GM18511 (cell line): ENCODE measurements at regions not wholly inside any gene's neighbourhood (a gene's known extent, or its start where the extent isn't known, plus 50 kb on each side); places are given as distances from the start of the nearest gene placed in this dataset.
"Not testable (repeated sequence)": the region's sequence is repeated elsewhere in the genome, so short reads cannot be mapped to it uniquely, and the experiment has no call there.

Experiments
- ATAC-seq: cut with Tn5 transposase; IDR thresholded peaks from one replicate; pipeline ENCODE4 v1.9.1; 2021; ENCODE audit warnings: mild to moderate bottlenecking, moderate library complexity; ENCODE audit not compliant: unreplicated experiment

DNA sequence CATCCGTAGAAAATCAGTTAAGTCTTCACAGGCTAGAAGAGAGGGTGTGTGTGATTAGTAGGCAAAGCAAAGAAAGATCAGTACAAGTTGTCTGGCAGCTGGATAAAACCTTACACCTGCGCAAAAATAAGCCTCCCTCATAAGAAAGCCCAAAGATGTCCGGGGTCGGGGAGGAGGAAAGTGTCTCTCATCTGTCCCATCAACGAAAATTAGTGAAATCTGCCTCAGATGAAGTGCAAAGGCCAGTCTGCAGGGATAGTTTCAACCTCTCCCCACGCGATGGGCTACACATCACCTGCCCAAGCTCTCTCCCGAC is 333.9 kb downstream of the SRGAP2C start:
- ATAC-seq: no peak

- ATAC-seq: peak; percentile 42
Observed at GRCh38 chr1:121519042-121519755, 334.4 kb downstream of the SRGAP2C start.

DNA sequence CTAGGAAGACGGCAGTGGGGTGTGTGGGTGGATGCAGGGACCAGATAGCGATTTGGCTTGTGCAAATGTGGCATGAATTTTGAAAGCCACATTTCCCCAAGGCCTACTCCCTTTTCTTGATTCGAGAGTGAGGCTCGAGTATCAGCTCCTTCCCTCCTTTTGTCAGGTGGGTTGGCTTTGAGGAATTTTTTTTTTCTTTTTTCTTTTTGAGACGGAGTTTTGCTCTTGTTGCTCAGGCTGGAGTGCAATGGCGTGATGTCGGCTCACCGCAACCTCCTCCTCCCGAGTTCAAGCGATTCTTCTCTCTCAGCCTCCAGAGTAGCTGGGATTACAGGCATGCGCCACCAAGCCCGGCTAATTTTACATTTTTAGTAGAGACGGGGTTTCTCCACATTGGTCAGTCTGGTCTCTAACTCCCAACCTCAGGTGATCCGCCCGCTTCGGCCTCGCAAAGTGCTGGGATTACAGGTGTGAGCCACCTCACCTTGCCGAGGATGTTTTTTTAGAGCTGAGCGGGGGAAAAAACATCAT is 335.0 kb downstream of the SRGAP2C start:
- not testable (repeated sequence) for ATAC-seq

GRCh38 chr1:121522061-121522759 is 337.4 kb downstream of the SRGAP2C start:
- no peak for ATAC-seq

DNA sequence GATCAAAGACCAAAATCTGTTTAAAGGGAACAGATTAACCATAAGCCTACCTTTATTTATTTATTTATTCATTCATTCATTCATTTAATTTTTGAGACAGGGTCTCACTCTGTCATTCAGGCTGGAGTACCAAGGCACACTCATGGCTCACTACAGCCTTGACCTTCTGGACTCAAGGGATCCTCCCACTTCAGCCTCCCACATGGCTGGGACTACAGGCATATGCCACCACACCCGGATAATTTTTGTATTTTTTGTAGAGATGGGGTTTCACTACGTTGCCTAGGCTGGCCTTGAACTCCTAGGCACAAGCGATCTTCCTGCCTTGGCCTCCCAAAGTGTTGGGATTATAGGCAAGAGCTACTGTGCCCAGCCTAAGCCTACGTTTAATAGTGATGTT is 338.3 kb downstream of the SRGAP2C start:
- not testable (repeated sequence) for ATAC-seq

GRCh38 chr1:121525355-121525754 is 340.6 kb downstream of the SRGAP2C start:
- ATAC-seq: no peak

GRCh38 chr1:121528958-121529357 is 344.2 kb downstream of the SRGAP2C start:
- ATAC-seq: not testable (repeated sequence)

GRCh38 chr1:121530026-121530425 is 345.3 kb downstream of the SRGAP2C start:
- not testable (repeated sequence) for ATAC-seq

DNA sequence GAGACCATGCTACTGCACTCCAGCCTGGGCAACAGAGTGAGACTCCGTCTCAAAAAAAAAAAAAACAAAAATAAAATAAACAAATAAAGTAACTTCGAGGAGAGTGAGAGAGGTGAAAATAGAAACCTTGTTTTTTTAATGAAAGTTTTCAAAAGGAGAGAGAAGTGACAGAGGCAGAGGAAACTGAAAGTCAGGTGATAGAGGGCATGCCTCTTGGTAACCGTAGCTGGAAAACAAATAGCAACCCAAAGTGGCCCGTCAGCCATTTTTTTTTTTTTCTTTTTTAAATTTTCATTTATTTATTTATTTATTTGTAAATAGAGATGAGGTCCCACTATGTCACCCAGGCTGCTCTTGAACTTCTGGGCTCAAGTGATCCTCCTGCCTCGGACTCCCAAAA is 347.0 kb downstream of the SRGAP2C start:
- not testable (repeated sequence) for ATAC-seq

- ATAC-seq: not testable (repeated sequence)
Observed at GRCh38 chr1:121538148-121538547, 353.4 kb downstream of the SRGAP2C start.

DNA sequence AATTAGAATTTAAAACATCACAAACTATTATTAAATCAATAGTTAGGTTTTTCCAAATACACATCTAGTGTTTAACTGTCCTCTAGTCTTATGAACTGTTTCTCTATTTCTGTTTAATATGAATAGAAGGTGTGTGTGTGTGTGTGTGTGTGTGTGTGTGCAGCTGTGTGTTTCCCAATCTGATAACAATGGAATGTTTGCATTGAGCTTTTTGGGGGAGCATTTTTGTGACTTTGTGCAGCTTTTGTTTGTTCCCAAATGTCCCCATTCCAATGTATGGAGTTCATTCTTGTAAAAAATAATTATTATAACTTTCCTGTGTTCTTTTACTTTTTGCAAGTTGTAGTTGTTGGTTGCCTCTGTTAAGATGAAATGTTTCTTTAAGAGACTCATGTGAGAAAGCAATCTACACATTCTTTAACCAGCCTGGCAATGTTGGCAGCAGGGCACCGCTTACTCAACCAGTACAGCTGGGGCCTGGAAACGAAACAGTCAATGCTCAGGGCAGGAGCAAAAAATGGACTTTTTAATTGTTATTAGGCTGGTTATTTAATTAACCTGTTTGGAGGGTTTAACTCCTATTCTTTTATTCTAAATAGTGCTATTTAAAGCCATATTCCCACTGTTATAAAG is 354.3 kb downstream of the SRGAP2C start:
- no peak for ATAC-seq

DNA sequence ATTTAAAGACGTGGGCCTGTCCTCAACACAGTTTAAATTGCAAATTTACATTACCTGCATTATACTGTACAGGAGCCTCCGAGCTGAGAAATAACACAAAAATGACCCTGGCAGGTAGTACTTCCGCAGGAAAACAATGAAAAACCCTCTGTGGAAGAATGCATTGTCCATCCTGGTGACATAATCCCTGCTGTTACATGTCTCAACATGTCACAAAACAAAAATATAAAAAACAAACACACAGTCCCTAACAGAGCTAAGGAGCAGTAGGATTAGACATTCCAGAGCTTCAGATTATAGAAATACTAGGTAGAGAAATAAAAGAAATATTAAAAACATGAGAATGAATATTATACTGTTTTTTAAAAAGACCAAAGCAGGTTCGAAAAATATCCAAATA is 359.2 kb downstream of the SRGAP2C start:
- ATAC-seq: not testable (repeated sequence)

GRCh38 chr1:121544500-121544899 is 359.7 kb downstream of the SRGAP2C start:
- ATAC-seq: no peak

DNA sequence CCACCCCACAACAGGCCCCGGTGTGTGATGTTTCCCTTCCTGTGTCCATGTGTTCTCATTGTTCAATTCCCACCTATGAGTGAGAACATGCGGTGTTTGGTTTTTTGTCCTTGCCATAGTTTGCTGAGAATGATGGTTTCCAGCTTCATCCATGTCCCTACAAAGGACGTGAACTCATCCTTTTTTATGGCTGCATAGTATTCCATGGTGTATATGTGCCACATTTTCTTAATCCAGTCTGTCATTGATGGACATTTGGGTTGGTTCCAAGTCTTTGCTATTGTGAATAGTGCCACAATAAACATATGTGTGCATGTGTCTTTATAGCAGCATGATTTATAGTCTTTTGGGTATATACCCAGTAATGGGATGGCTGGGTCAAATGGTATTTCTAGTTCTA is 361.1 kb downstream of the SRGAP2C start:
- ATAC-seq: not testable (repeated sequence)

DNA sequence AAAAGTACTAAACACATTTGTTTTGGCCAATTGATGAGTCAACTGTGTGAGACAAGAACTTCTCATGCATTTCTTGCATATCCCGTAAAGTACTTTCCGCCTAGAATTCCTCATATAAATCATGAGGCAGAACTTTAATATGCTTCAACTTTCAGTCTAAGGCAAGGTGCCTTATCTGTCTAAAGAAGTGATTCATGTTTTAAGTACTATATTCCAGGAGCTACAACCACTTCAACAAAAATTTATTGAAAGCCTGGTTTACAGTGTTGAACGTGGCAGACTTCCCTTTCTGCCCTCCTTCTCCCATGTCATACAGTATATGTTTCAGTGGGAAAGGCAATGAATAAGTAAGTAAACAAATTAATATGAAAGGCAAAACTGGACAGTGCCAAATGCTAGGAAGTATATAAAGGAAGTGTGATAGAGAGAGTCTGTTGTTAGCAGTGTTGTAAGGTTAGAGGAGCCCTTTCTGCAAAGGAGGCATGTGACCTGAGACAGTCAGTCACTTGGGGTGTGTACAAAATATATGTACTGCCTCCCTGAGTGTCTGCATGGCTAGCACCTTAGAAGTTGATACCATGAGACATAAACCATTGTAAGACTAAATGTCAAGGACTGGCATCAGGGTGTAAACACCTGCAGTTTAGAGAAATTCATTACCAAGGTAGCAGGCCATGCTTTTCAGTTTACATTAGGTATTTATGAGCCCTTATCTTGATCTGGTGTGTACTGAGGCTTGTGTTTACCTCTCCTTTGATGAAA is 362.2 kb downstream of the SRGAP2C start:
- no peak for ATAC-seq

DNA sequence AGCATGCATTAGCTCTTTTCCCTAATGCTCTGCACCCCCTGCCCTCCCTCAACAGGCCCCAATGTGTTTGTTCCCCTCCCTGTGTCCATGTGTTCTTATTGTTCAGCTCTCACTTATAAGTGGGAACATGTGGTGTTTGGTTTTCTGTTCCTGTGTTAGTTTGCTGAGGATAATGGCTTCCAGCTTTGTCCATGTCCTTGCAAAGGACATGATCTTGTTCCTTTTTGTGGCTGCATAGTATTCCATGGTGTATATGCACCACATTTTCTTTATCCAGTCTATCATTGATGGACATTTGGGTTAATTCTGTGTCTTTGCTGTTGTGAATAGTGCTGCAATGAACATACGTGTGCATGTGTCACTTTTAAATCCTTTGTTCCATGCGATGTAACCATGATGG is 363.0 kb downstream of the SRGAP2C start:
- ATAC-seq: not testable (repeated sequence)

GRCh38 chr1:121550817-121551216 is 366.0 kb downstream of the SRGAP2C start:
- ATAC-seq: not testable (repeated sequence)

DNA sequence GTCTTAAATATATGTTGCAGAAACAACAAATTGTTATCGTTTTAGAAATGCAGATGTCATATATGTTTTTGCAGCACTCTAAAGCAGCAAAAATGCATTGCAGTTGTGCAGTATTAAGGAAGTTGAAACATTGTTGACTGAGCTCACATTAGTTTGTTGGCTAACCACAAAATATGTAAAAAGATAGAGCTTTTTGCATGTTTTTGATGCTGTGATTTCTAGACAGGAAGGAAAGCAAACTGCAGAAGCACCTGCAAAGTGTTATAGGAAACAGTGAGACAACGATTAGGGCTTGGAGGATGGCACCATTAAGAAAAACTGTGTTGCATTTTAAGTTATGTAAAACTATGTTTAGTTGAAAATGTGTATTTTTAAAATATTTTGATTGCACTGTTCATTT is 366.7 kb downstream of the SRGAP2C start:
- not testable (repeated sequence) for ATAC-seq

DNA sequence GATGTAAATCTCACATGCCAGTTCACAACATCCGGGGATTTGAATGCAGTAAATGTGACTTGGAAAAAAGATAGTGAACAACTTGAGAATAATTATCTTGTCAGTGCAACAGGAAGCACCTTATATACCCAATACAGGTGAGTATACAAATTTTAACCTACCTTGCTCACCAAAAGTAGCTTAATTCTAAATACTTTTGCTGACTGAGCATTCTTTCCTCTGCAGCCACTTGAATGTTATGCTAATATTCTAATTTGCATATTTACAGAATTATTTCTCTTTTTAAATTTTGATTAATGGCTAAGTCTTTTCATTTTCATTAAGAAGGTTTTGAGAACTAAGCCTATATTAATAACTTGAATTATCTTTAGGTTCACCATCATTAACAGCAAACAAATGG is 371.8 kb downstream of the SRGAP2C start:
- not testable (repeated sequence) for ATAC-seq

- ATAC-seq: not testable (repeated sequence)
Observed at GRCh38 chr1:121558034-121558433, 373.3 kb downstream of the SRGAP2C start.

DNA sequence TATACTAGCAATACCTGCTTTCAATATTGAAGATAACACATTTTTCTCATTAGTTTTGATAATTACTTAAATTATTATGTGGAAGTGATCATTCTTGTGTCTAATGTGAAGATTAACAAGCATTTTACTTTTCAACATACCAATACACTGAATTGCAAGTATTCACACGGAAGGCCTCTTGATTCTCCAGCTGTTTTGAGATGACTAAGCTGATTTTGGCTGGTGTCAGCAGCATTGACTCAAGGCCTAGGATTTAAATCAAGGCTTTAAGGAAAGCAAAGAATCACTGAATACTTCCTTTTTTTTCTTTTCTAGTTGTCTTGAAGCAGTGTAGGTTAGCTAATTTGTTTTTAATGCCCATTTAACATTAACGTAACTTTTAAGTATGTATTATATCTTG is 373.7 kb downstream of the SRGAP2C start:
- no peak for ATAC-seq
